ENCODE measurements at regions not wholly inside any gene's neighbourhood (a gene's known extent, or its start where the extent isn't known, plus 50 kb on each side); places are given as distances from the start of the nearest gene placed in this dataset.

DNA sequence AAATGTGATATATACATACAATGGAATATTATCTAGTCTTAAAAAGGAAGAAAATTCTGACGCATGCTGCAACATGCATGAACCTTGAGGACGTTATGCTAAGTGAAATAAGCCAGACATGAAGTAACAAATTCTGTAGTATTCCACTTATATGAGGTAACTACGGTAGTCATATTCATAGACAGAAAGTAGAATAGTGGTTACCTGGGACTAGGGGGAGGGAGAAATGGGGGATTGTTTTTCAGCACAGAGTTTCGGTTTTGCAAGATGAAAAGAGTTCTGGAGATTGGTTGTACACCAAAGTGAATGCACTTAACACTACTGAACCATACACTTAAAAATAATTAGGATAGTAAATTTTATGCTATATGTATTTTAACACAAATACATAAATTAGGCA lies 192.3 kb upstream of the FOXN2 start:
- TF ChIP-seq, protein P1, sequence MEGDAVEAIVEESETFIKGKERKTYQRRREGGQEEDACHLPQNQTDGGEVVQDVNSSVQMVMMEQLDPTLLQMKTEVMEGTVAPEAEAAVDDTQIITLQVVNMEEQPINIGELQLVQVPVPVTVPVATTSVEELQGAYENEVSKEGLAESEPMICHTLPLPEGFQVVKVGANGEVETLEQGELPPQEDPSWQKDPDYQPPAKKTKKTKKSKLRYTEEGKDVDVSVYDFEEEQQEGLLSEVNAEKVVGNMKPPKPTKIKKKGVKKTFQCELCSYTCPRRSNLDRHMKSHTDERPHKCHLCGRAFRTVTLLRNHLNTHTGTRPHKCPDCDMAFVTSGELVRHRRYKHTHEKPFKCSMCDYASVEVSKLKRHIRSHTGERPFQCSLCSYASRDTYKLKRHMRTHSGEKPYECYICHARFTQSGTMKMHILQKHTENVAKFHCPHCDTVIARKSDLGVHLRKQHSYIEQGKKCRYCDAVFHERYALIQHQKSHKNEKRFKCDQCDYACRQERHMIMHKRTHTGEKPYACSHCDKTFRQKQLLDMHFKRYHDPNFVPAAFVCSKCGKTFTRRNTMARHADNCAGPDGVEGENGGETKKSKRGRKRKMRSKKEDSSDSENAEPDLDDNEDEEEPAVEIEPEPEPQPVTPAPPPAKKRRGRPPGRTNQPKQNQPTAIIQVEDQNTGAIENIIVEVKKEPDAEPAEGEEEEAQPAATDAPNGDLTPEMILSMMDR (IDR thresholded peaks at IDR 0.05): no peak
- TF ChIP-seq POLR2A (IDR thresholded peaks at IDR 0.05) (no peak), EP300 (IDR thresholded peaks at IDR 0.05) (no peak)

All from stomach (tissue), 4 donors.